ENCODE measurements at regions not wholly inside any gene's neighbourhood (a gene's known extent, or its start where the extent isn't known, plus 50 kb on each side); places are given as distances from the start of the nearest gene placed in this dataset.

GRCh38 chr15:62758126-62758951 lies 284.2 kb upstream of the TPM1 start:
- TF ChIP-seq CTCF (IDR thresholded peaks at IDR 0.05; ENCODE audit: low read length) (no peak), EZH2phosphoT487 (IDR thresholded peaks at IDR 0.05; ENCODE audit: low read length) (no peak)

All from MM.1S (cell line).